Hepatocyte (in vitro differentiated cells): ENCODE measurements at regions not wholly inside any gene's neighbourhood (a gene's known extent, or its start where the extent isn't known, plus 50 kb on each side); places are given as distances from the start of the nearest gene placed in this dataset.
"Not testable (repeated sequence)": the region's sequence is repeated elsewhere in the genome, so short reads cannot be mapped to it uniquely, and the experiment has no call there.

Experiments used
- DNase-seq: peaks from one replicate; pipeline ENCODE4 v3.0.0-alpha.2; 2016; ENCODE audit warnings: low spot score
- H2AFZ ChIP-seq: fragments of 200-600 bp; sonication (generic); 2 replicates; pipeline ENCODE4 v1.6.0; 2016; ENCODE audit warnings: antibody characterized with exemption, mild to moderate bottlenecking
- H3K27ac ChIP-seq: fragments of 200-600 bp; sonication (generic); 2 replicates; pipeline ENCODE4 v1.5.1; 2016; ENCODE audit warnings: mild to moderate bottlenecking
- H3K27me3 ChIP-seq: fragments of 200-600 bp; sonication (generic); 2 replicates; pipeline ENCODE4 v1.6.1; 2016
- H3K36me3 ChIP-seq: fragments of 200-600 bp; sonication (generic); replicated peaks from 2 replicates; pipeline ENCODE4 v1.5.1; 2016; ENCODE audit warnings: low read depth; ENCODE audit not compliant: insufficient read depth
- H3K4me1 ChIP-seq: fragments of 200-600 bp; sonication (generic); 2 replicates; pipeline ENCODE4 v1.5.1; 2016; ENCODE audit warnings: mild to moderate bottlenecking, moderate library complexity; ENCODE audit not compliant: insufficient read depth
- H3K4me2 ChIP-seq: fragments of 200-600 bp; sonication (generic); 2 replicates; pipeline ENCODE4 v1.6.0; 2016
- H3K4me3 ChIP-seq: fragments of 200-600 bp; sonication (generic); 2 replicates; pipeline ENCODE4 v1.5.1; 2016; ENCODE audit warnings: mild to moderate bottlenecking
- H3K79me2 ChIP-seq: fragments of 200-600 bp; sonication (generic); 2 replicates; pipeline ENCODE4 v1.6.0; 2017; ENCODE audit warnings: mild to moderate bottlenecking
- H3K9me2 ChIP-seq: fragments of 200-600 bp; sonication (generic); replicated peaks from 2 replicates; pipeline ENCODE4 v1.6.0; 2017; ENCODE audit warnings: mild to moderate bottlenecking; ENCODE audit not compliant: insufficient read depth
- H3K9me3 ChIP-seq: fragments of 200-600 bp; sonication (generic); 2 replicates; pipeline ENCODE4 v1.5.1; 2016; ENCODE audit warnings: low read depth, mild to moderate bottlenecking
- H4K20me1 ChIP-seq: fragments of 200-600 bp; sonication (generic); 2 replicates; pipeline ENCODE4 v1.6.0; 2016; ENCODE audit warnings: mild to moderate bottlenecking; ENCODE audit not compliant: insufficient read depth, poor library complexity, severe bottlenecking
- EZH2 ChIP-seq: fragments of 200-600 bp; sonication (generic); IDR thresholded peaks from 2 replicates; pipeline ENCODE4 v1.6.1; 2016; ENCODE audit warnings: antibody characterized with exemption, mild to moderate bottlenecking, borderline replicate concordance
- EZH2phosphoT487 ChIP-seq: fragments of 200-600 bp; sonication (generic); IDR thresholded peaks from one replicate; pipeline ENCODE4 v1.6.1; 2018; ENCODE audit warnings: antibody characterized with exemption, mild to moderate bottlenecking, low read depth, moderate library complexity; ENCODE audit not compliant: unreplicated experiment, severe bottlenecking
- WGBS: methylation state at CpG from one replicate; pipeline ENCODE4 v1.1.6; 2016; ENCODE audit warnings: low lambda C conversion rate; ENCODE audit errors: missing lambda C conversion rate; 5-methylcytosine and 5-hydroxymethylcytosine counted together
- TF ChIP-seq, protein P1 (sequence below): fragments of 200-600 bp; sonication (generic); IDR thresholded peaks from 2 replicates; pipeline ENCODE4 v1.5.1; 2016; ENCODE audit warnings: antibody characterized with exemption, mild to moderate bottlenecking; ENCODE audit not compliant: poor library complexity

DNA sequence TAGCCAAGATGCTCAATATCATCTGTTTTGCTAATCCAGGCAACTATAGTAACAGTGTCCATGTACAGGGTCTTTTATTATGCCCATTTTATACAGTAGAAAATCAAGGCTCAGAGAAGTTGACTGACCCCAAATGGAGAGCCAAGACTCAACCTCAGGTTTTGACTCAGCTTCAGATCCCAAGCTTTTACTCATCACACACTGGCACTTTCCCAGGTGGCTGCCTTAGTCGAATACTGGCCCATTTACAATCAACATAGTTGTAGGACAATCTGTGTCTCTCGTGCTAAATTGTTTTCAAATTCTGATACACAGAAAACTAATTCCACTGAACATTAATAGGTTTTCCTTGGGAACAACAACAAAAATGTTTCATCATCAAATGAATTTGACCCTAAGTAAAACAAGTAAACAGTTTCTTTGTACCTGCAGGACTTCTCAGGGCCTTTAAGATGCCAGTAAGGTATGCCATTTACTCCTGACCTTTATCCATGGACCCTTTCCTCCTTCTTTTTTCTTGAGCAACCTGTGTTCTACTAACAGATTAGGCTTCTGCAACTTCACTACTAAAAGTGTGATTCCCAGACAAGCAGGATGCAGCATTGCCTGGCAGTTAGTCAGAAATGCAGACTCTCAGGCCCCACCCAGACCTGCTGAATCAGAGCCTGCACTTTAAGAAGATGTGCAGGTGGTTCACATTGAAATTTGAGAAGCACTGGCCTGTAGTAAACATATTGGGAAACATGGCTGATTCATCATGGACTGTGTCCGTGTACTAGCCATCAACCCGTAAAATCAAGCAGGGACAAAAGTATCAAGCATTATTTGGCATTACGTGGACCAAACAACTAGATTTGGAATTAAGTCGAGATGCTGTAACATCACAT lies 128.8 kb downstream of the RRAGC start:
- TF ChIP-seq EZH2phosphoT487 (no peak), EZH2 (no peak)
- TF ChIP-seq, protein P1, sequence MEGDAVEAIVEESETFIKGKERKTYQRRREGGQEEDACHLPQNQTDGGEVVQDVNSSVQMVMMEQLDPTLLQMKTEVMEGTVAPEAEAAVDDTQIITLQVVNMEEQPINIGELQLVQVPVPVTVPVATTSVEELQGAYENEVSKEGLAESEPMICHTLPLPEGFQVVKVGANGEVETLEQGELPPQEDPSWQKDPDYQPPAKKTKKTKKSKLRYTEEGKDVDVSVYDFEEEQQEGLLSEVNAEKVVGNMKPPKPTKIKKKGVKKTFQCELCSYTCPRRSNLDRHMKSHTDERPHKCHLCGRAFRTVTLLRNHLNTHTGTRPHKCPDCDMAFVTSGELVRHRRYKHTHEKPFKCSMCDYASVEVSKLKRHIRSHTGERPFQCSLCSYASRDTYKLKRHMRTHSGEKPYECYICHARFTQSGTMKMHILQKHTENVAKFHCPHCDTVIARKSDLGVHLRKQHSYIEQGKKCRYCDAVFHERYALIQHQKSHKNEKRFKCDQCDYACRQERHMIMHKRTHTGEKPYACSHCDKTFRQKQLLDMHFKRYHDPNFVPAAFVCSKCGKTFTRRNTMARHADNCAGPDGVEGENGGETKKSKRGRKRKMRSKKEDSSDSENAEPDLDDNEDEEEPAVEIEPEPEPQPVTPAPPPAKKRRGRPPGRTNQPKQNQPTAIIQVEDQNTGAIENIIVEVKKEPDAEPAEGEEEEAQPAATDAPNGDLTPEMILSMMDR, result no peak
- H3K9me2 ChIP-seq, result no peaks in the 10 kb centered on the region
- peaks cover 58% of the 10 kb centered on the region for H3K27me3 ChIP-seq

DNA sequence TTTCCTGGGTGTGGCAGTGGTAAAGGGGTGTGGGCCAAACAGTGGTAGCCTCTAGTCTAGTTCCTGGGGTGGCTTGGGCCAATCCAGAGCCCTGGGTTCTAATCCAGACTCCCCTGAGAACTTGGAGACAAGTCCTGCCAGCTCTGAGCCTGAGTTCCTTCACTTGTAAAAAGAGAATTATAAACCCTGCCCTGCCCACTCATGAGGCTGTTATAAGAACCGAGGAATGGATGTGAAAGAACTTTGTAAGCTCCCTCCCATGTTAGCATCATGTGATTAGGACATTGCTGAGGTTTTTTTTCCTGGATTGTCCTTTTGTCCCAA lies 131.0 kb downstream of the RRAGC start:
- TF ChIP-seq EZH2phosphoT487 (no peak), EZH2 (no peak)
- TF ChIP-seq, protein P1, result no peak
- Histone ChIP-seq H3K27ac (peak overlapping the region; percentile 47), H3K4me3 (no peak overlapping the region), H3K4me2 (peak overlapping the region; percentile 48), H3K9me3 (no peaks in the 10 kb centered on the region), H3K36me3 (no peaks in the 10 kb centered on the region), H3K27me3 (peaks cover 60% of the 10 kb centered on the region), H4K20me1 (no peaks in the 10 kb centered on the region), H2AFZ (no peak overlapping the region), H3K79me2 (no peaks in the 10 kb centered on the region), H3K9me2 (no peaks in the 10 kb centered on the region), H3K4me1 (peaks cover 21% of the 10 kb centered on the region)
- WGBS, result 23% methylated on average over 1 of the region's 1 CpG
- no peak for DNase-seq

More for the DNA sequence above, 128.8 kb downstream of the RRAGC start:
- no peaks in the 10 kb centered on the region for H3K79me2 ChIP-seq
- H3K4me1 ChIP-seq, result peaks cover 12% of the 10 kb centered on the region
- no peak for DNase-seq
- no peak overlapping the region for H2AFZ ChIP-seq
- H3K4me2 ChIP-seq, result no peak overlapping the region
- 88% methylated on average over 6 of the region's 6 CpGs for WGBS
- no peak overlapping the region for H3K4me3 ChIP-seq
- H3K27ac ChIP-seq, result no peak overlapping the region
- H3K9me3 ChIP-seq, result no peaks in the 10 kb centered on the region
- no peaks in the 10 kb centered on the region for H3K36me3 ChIP-seq
- no peaks in the 10 kb centered on the region for H4K20me1 ChIP-seq

DNA sequence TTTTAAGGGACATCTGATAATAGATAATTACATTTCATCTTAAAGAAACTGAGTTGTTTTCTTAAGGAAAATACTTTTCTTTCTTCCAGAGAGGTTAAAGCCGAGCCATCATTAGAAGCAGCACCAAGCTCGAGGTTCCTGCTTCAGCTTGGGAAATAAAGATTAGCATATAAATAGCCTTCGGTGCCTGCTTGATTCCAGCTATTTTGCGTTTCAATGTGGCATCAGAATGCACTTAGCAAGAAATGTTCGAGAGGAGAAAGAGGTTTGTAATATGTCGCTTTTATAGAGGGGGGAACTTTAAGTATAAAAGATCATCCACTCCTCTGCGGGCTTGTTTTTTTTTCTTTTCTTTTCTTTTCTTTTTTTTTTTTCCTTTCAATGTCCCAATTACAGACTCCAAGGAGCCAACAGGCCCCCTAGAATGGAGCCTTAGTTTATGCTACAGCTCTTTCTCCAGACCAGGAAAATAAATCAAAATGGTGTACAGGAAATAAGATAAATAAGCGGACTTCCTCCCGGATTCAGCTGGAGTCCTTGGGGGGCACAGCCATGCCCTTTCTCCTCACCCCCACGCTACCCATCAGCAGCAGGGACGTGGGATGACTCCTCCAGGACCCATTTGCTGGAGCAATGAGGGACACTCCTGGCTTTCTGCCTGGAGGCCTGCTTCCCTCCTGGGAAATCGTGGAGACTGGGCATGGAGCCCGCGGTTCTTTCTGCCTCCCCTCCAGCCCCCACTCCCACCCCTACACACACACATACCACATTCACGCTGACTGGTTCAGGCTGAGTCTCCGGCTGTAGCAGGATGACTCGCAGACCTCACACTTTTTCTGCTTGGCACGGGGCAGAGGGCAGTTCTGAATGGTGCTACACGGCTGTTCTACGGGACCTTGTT lies 131.6 kb downstream of the RRAGC start:
- Histone ChIP-seq H2AFZ (peak overlapping the region; percentile 6), H3K4me2 (peak overlapping the region; percentile 48), H3K27ac (peak overlapping the region; percentile 47), H3K4me3 (no peak overlapping the region), H3K4me1 (peaks cover 21% of the 10 kb centered on the region), H3K27me3 (peaks cover 58% of the 10 kb centered on the region), H3K9me2 (no peaks in the 10 kb centered on the region), H3K9me3 (no peaks in the 10 kb centered on the region), H3K36me3 (no peaks in the 10 kb centered on the region), H4K20me1 (no peaks in the 10 kb centered on the region), H3K79me2 (no peaks in the 10 kb centered on the region)
- 35% methylated on average over 17 of the region's 20 CpGs for WGBS
- TF ChIP-seq, protein P1, result no peak
- no peak for TF ChIP-seq EZH2phosphoT487
- no peak for TF ChIP-seq EZH2
- peak; percentile 71 for DNase-seq

DNA sequence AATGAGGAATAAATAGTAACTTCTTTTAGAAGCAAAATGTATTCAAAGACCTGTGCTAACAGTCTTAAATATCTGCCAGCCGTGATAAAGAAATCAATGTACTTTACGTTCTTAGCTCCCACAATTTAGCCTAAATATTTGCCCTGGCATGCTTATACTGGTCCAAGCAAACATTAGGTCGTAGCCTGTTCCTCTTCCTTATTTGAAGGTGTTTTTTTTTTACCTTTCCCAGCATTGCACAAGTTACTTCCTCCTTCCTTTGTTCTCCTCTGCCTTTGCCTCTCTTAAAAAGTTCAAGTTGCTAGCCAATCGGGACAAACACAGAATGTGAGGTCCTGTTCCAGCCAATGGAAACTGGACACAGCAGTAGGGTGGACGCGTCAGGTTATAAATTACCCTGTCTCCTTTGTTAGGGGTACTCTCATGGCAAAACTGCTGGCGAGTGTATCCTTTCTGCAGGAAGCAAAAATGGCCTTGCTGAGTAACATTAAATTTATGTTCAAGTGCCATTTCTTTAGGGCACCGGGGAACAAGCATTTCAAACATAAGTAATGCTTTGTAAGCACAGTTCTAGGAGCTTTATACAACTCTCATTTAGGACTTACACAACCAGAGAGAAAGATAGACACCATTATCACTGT lies 134.1 kb downstream of the RRAGC start:
- H3K9me2 ChIP-seq, H3K27ac ChIP-seq, H3K4me3 ChIP-seq, H3K9me3 ChIP-seq, H3K79me2 ChIP-seq, H3K4me2 ChIP-seq, H2AFZ ChIP-seq, DNase-seq, H4K20me1 ChIP-seq, H3K36me3 ChIP-seq: not testable (repeated sequence)
- Histone ChIP-seq H3K27me3 (peaks cover 59% of the 10 kb centered on the region), H3K4me1 (peaks cover 21% of the 10 kb centered on the region)
- WGBS, result 77% methylated on average over 8 of the region's 8 CpGs
